Gastroesophageal sphincter (tissue), 4 donors: ENCODE measurements at regions not wholly inside any gene's neighbourhood (a gene's known extent, or its start where the extent isn't known, plus 50 kb on each side); places are given as distances from the start of the nearest gene placed in this dataset.
A peak's percentile ranks its signal among the peaks of the same experiment; 100 is the strongest.

ENCODE experiments used
- ATAC-seq: fragments of 150-250 bp; one replicate; pipeline ENCODE4 v1.9.1; 2016; ENCODE audit warnings: mild to moderate bottlenecking, moderate library complexity
- H3K27ac ChIP-seq, 4 donors: fragments of 200-600 bp; sonication (generic) in 3 of 4; 1 replicate in 3 of 4; 2 replicates in 1 of 4; pipeline ENCODE4 v1.5.1; 2016 to 2019
- H3K27me3 ChIP-seq: fragments of 200-600 bp; sonication (generic); one replicate; pipeline ENCODE4 v1.5.1; 2019
- H3K36me3 ChIP-seq, 2 donors: fragments of 200-600 bp; sonication (generic); one replicate each; pipeline ENCODE4 v1.5.1; 2019; ENCODE audit warnings: control low read depth in 1 of 2
- H3K4me1 ChIP-seq, 3 donors: fragments of 200-600 bp; sonication (generic); 1 replicate in 2 of 3; 2 replicates in 1 of 3; pipeline ENCODE4 v1.5.1; 2016 to 2019; ENCODE audit warnings: control low read depth in 2 of 3
- H3K4me3 ChIP-seq, 2 donors: fragments of 200-600 bp; sonication (generic); one replicate each; pipeline ENCODE4 v1.5.1; 2019; ENCODE audit warnings: mild to moderate bottlenecking in 1 of 2, moderate library complexity in 1 of 2
- H3K9me3 ChIP-seq, 3 donors: fragments of 200-600 bp; sonication (generic); one replicate each; pipeline ENCODE4 v1.5.1; 2017 to 2019; ENCODE audit warnings: control low read depth in 2 of 3
- EP300 ChIP-seq: sonication (generic); formaldehyde crosslinking; IDR thresholded peaks from one replicate; pipeline ENCODE4 v1.6.1; 2017; ENCODE audit warnings: antibody characterized with exemption, mild to moderate bottlenecking
- POLR2A ChIP-seq, 2 donors: fragments of 450-650 bp; IDR thresholded peaks; one replicate each; pipeline ENCODE4 v1.6.1; 2017; ENCODE audit warnings: antibody characterized with exemption in 2 of 2, mild to moderate bottlenecking in 2 of 2, moderate library complexity in 1 of 2
- POLR2AphosphoS5 ChIP-seq: sonication (generic); formaldehyde crosslinking; IDR thresholded peaks from one replicate; pipeline ENCODE4 v1.6.1; 2017; ENCODE audit warnings: antibody characterized with exemption
- WGBS, 2 donors: methylation state at CpG; one replicate each; pipeline ENCODE4 v1.1.5; 2018; ENCODE audit warnings: low coverage in 1 of 2; 5-methylcytosine and 5-hydroxymethylcytosine counted together
- TF ChIP-seq, protein P1 (sequence below), 4 experiments: fragments of 200-600 bp in 2 of 4; fragments of 450-650 bp in 2 of 4; sonication (generic) in 1 of 4; IDR thresholded peaks; one replicate each; pipeline ENCODE4 v1.5.1; 2017 to 2019; ENCODE audit warnings: antibody characterized with exemption in 4 of 4, mild to moderate bottlenecking in 2 of 4, moderate library complexity in 2 of 4

DNA sequence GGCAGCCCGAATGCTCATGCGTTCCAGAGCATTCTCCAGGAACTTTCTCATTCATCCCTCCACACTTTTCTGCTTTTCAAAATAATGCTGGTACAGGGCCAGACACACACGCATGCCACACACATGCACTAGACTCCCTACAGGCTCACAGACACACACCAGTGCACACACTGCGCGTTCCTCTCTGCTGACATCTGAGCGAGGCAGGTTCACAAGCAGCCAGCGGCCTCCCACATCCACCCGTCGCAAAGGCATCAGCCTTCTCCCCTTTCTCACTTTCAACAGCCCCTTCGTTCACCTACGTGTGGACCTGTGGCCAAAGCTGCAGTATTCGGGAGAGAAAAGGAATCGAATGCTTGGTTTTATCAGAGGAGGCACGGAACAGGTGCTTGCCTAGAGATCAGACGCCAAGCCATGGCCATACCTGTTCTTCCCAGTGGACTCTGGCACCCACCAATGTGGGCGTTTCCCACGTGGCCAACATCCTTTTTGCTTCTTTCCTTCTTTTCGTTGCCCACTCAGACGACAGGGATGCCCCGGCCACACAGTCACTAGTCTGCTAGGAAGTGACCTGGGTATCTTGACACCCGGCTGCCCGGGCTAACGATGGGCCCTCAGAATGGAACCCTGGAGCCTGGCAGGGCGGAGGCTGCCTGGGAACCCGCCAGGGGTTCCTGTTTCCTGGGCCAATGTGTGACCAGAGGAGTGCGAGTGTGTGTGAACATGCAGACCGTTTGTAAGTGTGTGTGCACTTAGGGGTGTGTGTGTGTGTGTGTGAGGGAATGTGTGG lies 85.8 kb upstream of the ID2 start:
- Histone ChIP-seq H3K27me3 (no peaks in the 10 kb centered on the region), H3K36me3 (no peaks in the 10 kb centered on the region), H3K27ac (no peak overlapping the region), H3K4me1 (no peaks in the 10 kb centered on the region), H3K9me3 (no peaks in the 10 kb centered on the region), H3K4me3 (no peak overlapping the region)
- WGBS, 2 donors, result 74 to 78% methylated on average over 10 to 14 of the region's 27 CpGs
- no peak for TF ChIP-seq EP300
- TF ChIP-seq POLR2A (IDR thresholded peaks at IDR 0.05), result no peak
- no peak for TF ChIP-seq POLR2AphosphoS5
- TF ChIP-seq, protein P1, sequence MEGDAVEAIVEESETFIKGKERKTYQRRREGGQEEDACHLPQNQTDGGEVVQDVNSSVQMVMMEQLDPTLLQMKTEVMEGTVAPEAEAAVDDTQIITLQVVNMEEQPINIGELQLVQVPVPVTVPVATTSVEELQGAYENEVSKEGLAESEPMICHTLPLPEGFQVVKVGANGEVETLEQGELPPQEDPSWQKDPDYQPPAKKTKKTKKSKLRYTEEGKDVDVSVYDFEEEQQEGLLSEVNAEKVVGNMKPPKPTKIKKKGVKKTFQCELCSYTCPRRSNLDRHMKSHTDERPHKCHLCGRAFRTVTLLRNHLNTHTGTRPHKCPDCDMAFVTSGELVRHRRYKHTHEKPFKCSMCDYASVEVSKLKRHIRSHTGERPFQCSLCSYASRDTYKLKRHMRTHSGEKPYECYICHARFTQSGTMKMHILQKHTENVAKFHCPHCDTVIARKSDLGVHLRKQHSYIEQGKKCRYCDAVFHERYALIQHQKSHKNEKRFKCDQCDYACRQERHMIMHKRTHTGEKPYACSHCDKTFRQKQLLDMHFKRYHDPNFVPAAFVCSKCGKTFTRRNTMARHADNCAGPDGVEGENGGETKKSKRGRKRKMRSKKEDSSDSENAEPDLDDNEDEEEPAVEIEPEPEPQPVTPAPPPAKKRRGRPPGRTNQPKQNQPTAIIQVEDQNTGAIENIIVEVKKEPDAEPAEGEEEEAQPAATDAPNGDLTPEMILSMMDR (IDR thresholded peaks at IDR 0.05), result no peak
- ATAC-seq, result no peak

DNA sequence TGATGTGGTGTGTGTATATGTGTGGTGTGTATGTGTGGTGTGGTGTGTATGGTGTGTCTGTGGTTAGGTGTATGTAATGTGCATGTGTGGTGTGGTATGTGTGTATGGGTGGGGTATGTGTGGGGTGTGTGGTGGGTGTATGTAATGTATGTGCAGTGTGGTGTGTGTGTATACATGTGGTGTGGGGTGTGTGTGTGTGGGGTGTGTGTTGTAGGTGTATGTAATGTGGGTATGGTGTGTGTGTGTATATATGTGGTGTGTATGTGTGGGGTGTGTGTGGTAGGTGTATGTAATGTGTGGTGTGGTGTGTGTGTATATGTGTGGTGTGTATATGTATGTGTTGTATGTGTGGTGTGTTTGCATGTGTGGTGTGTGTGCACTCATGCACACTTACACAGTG lies 84.8 kb upstream of the ID2 start:
- no peaks in the 10 kb centered on the region for H3K9me3 ChIP-seq
- H3K27me3 ChIP-seq, result no peaks in the 10 kb centered on the region
- no peak overlapping the region for H3K27ac ChIP-seq
- H3K4me3 ChIP-seq, result no peak overlapping the region
- no peak for TF ChIP-seq POLR2A (IDR thresholded peaks at IDR 0.05)
- TF ChIP-seq POLR2AphosphoS5, result no peak
- TF ChIP-seq, protein P1 (IDR thresholded peaks at IDR 0.05), result no peak
- no peak for TF ChIP-seq EP300
- ATAC-seq, result no peak
- H3K4me1 ChIP-seq, result no peaks in the 10 kb centered on the region
- no peaks in the 10 kb centered on the region for H3K36me3 ChIP-seq

DNA sequence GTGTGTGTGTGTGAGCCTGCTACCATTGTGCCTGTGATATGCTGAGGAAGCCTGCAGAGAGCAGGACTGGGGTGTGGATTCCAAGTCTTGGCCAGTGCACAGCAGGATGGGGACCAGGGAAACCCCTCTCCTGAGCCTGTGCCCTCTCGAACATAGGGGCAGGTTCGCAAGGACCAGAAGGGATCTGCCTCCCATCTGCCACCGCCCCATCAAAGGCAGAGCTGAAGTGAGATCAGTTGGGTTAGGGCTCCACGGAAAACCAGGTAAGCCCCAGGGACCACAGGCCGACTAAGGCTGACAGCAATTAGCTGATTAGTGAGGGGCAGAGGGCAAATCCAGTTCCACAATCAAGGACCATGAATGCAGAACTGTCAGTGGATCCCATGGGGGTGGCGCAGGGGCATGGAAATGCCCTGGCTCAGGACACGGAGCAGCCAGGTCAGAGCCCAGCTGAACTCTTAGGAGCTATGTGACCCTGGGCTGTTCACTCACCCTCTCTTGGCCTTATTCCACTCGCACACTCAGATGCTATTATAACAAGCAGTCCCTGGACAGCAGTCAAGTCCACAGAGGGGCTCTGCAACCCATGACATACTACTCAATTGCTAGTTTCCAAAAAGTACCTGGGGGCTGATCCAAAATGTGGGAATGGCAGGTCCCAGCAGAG lies 84.2 kb upstream of the ID2 start:
- Histone ChIP-seq H3K4me3 (no peak overlapping the region), H3K27ac (no peak overlapping the region), H3K9me3 (no peaks in the 10 kb centered on the region), H3K27me3 (no peaks in the 10 kb centered on the region), H3K4me1 (no peaks in the 10 kb centered on the region), H3K36me3 (no peaks in the 10 kb centered on the region)
- TF ChIP-seq EP300, result no peak
- no peak for TF ChIP-seq POLR2A (IDR thresholded peaks at IDR 0.05)
- TF ChIP-seq, protein P1 (IDR thresholded peaks at IDR 0.05), result no peak
- no peak for TF ChIP-seq POLR2AphosphoS5
- no peak for ATAC-seq
- 100% methylated on average over 1 to 4 of the region's 8 CpGs for WGBS, 2 donors

DNA sequence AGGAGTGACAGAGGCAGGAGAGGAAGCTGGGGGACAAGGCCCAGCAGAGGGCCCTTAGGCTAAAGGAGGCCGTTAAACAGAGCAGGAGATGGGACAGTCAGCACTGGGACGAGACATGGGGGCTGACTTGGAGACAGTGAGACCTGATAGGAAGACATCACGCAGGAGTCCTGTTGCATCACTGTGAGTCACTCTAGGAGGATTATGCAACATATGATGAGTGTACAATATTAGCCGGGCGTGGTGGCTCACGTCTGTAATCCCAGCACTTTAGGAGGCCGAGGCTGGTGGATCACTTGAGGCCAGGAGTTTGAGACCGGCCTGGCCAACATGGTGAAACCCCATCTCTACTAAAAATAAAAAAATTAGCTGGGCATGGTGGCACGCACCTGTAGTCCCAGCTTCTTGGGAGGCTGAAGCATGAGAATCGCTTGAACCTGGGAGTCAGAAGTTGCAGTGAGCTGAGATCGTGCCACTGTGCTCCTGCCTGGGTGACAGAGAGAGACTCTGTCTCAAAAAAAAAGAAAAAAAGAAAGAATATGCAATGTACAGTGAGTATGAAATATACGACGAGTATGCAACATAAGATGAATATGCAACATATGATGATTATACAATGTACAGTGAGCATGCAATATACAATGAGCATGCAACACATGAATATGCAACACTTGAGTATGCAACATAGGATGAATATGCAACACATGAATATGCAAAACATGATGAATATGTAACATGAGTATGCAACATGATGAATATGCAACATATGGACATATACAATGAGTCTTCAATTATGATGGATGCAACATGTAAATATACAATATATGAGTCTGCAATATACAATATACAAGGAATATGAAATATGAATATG lies 83.3 kb upstream of the ID2 start:
- TF ChIP-seq POLR2AphosphoS5, result peak; percentile 28
- TF ChIP-seq POLR2A (IDR thresholded peaks at IDR 0.05), result no peak
- H3K4me1 ChIP-seq, result no peaks in the 10 kb centered on the region
- H3K9me3 ChIP-seq, result no peaks in the 10 kb centered on the region
- H3K27me3 ChIP-seq, result no peaks in the 10 kb centered on the region
- no peak overlapping the region for H3K27ac ChIP-seq
- no peak overlapping the region for H3K4me3 ChIP-seq
- peak; percentile 83 for ATAC-seq
- no peaks in the 10 kb centered on the region for H3K36me3 ChIP-seq
- 72 to 84% methylated on average over 4 to 9 of the region's 13 CpGs for WGBS, 2 donors
